Astrocyte (in vitro differentiated cells and primary cell): ENCODE measurements at regions not wholly inside any gene's neighbourhood (a gene's known extent, or its start where the extent isn't known, plus 50 kb on each side); places are given as distances from the start of the nearest gene placed in this dataset.

Experiments
- DNase-seq: peaks from one replicate; pipeline ENCODE4 v3.0.0-alpha.2; 2010; ENCODE audit warnings: low read depth
- FAIRE-seq: peaks from 2 replicates; lab custom pipeline; 2011; peaks lifted over from hg19 to GRCh38; lab: Jason Lieb, UNC
- H2AFZ ChIP-seq: 2 replicates; pipeline ENCODE4 v1.6.0; 2012; ENCODE audit warnings: low read depth, low read length, inconsistent platforms
- H3K27ac ChIP-seq: 2 replicates; pipeline ENCODE4 v1.5.1; 2011; ENCODE audit warnings: low read depth, low read length, inconsistent platforms
- H3K27me3 ChIP-seq: 2 replicates; pipeline ENCODE4 v1.6.0; 2011; ENCODE audit warnings: low read length, inconsistent platforms; ENCODE audit not compliant: insufficient read depth
- H3K36me3 ChIP-seq: 2 replicates; pipeline ENCODE4 v1.5.1; 2011; ENCODE audit warnings: low read length, inconsistent platforms; ENCODE audit not compliant: insufficient read depth
- H3K4me1 ChIP-seq: 2 replicates; pipeline ENCODE4 v1.5.1; 2011; ENCODE audit warnings: low read length, inconsistent platforms; ENCODE audit not compliant: insufficient read depth
- H3K4me2 ChIP-seq: 2 replicates; pipeline ENCODE4 v1.6.0; 2012; ENCODE audit warnings: low read length, inconsistent platforms
- H3K4me3 ChIP-seq: 2 replicates; pipeline ENCODE4 v1.5.1; 2011; ENCODE audit warnings: low read depth, mild to moderate bottlenecking, low read length, inconsistent platforms; ENCODE audit not compliant: insufficient read depth
- H3K79me2 ChIP-seq: 2 replicates; pipeline ENCODE4 v1.6.0; 2012; ENCODE audit warnings: mild to moderate bottlenecking, low read length, inconsistent platforms; ENCODE audit not compliant: insufficient read depth
- H3K9ac ChIP-seq: 2 replicates; pipeline ENCODE4 v1.6.0; 2012; ENCODE audit warnings: mild to moderate bottlenecking, low read length, inconsistent platforms
- H3K9me3 ChIP-seq: 2 replicates; pipeline ENCODE4 v1.5.1; 2012; ENCODE audit warnings: low read depth, mild to moderate bottlenecking, low read length, inconsistent platforms; ENCODE audit not compliant: insufficient read depth
- H4K20me1 ChIP-seq: 2 replicates; pipeline ENCODE4 v1.6.0; 2012; ENCODE audit warnings: low read length, inconsistent platforms; ENCODE audit not compliant: insufficient read depth
- H3K27ac Mint-ChIP-seq: one replicate; pipeline ENCODE4 v1.8.0; 2021; ENCODE audit warnings: mild to moderate bottlenecking, mixed read lengths; ENCODE audit not compliant: unreplicated experiment
- H3K27me3 Mint-ChIP-seq: one replicate; pipeline ENCODE4 v1.8.0; 2021; ENCODE audit warnings: low read depth, mixed read lengths; ENCODE audit not compliant: unreplicated experiment
- H3K36me3 Mint-ChIP-seq: one replicate; pipeline ENCODE4 v1.8.0; 2021; ENCODE audit warnings: low read depth, mixed read lengths; ENCODE audit not compliant: unreplicated experiment
- H3K4me1 Mint-ChIP-seq: one replicate; pipeline ENCODE4 v1.8.0; 2021; ENCODE audit warnings: low read depth, mixed read lengths; ENCODE audit not compliant: unreplicated experiment
- H3K4me3 Mint-ChIP-seq: one replicate; pipeline ENCODE4 v1.8.0; 2021; ENCODE audit warnings: mild to moderate bottlenecking, moderate library complexity, mixed read lengths; ENCODE audit not compliant: unreplicated experiment
- H3K9me3 Mint-ChIP-seq: one replicate; pipeline ENCODE4 v1.8.0; 2021; ENCODE audit warnings: mild to moderate bottlenecking, mixed read lengths; ENCODE audit not compliant: unreplicated experiment
- CTCF ChIP-seq: IDR thresholded peaks from 2 replicates; pipeline ENCODE4 v1.5.1; 2011; ENCODE audit warnings: low read depth, mild to moderate bottlenecking, inconsistent platforms, low read length, moderate library complexity; ENCODE audit not compliant: insufficient read depth
- EZH2 ChIP-seq: IDR thresholded peaks from 2 replicates; pipeline ENCODE4 v1.6.1; 2012; ENCODE audit warnings: mild to moderate bottlenecking, low read length, inconsistent platforms; ENCODE audit not compliant: insufficient read depth

GRCh38 chr14:46245276-46245675, 406.3 kb downstream of the RPL10L start:
- Mint-ChIP-seq H3K4me1 (no peaks in the 10 kb centered on the region), H3K27ac (no peak overlapping the region), H3K4me3 (no peak overlapping the region), H3K27me3 (no peaks in the 10 kb centered on the region), H3K36me3 (no peaks in the 10 kb centered on the region), H3K9me3 (no peaks in the 10 kb centered on the region)
- TF ChIP-seq CTCF (no peak), EZH2 (no peak)
- Histone ChIP-seq H3K9ac (no peak overlapping the region), H3K4me1 (no peaks in the 10 kb centered on the region), H3K27ac (no peak overlapping the region), H3K4me2 (no peak overlapping the region), H2AFZ (no peak overlapping the region), H3K4me3 (no peak overlapping the region), H3K9me3 (no peaks in the 10 kb centered on the region), H3K27me3 (no peaks in the 10 kb centered on the region), H4K20me1 (no peaks in the 10 kb centered on the region), H3K36me3 (no peaks in the 10 kb centered on the region), H3K79me2 (no peaks in the 10 kb centered on the region)
- FAIRE-seq: no peak
- no peak for DNase-seq

DNA sequence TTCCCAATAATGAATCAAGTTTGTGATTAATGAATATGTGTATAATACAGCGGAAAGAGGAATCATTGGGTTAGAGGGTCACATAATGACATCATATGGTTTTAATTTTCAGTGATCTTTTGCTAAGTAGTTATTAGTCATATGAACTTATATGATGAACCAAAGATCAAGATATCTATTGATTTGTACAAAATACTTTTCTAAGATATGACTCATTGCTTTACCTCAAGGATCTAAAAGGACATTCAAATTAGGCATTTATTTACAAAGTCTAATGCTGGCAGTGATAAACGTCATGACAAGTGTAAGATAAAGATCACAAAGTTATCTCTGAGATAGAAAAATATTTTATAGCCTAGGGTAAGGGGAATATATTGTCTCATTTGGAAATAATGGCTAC, 417.8 kb downstream of the RPL10L start:
- H3K36me3 Mint-ChIP-seq: no peaks in the 10 kb centered on the region
- TF ChIP-seq CTCF (no peak), EZH2 (no peak)
- no peaks in the 10 kb centered on the region for H3K4me1 Mint-ChIP-seq

GRCh38 chr14:46230540-46230939, 421.0 kb downstream of the RPL10L start:
- DNase-seq: no peak
- Histone ChIP-seq H2AFZ (no peak overlapping the region), H3K9ac (no peak overlapping the region), H3K9me3 (no peaks in the 10 kb centered on the region), H3K27ac (no peak overlapping the region), H3K4me2 (no peak overlapping the region), H3K4me3 (no peak overlapping the region), H3K4me1 (no peaks in the 10 kb centered on the region), H3K36me3 (no peaks in the 10 kb centered on the region), H3K79me2 (no peaks in the 10 kb centered on the region), H4K20me1 (no peaks in the 10 kb centered on the region), H3K27me3 (no peaks in the 10 kb centered on the region)
- Mint-ChIP-seq H3K4me3 (no peak overlapping the region), H3K27me3 (no peaks in the 10 kb centered on the region), H3K9me3 (no peaks in the 10 kb centered on the region), H3K4me1 (no peaks in the 10 kb centered on the region), H3K27ac (no peak overlapping the region), H3K36me3 (no peaks in the 10 kb centered on the region)
- TF ChIP-seq CTCF (no peak), EZH2 (no peak)
- FAIRE-seq: no peak

More for the DNA sequence above, 417.8 kb downstream of the RPL10L start:
- no peaks in the 10 kb centered on the region for H3K9me3 ChIP-seq
- H3K79me2 ChIP-seq: no peaks in the 10 kb centered on the region
- H3K4me2 ChIP-seq: no peak overlapping the region
- Mint-ChIP-seq H3K27me3 (no peaks in the 10 kb centered on the region), H3K27ac (no peak overlapping the region), H3K4me3 (no peak overlapping the region), H3K9me3 (no peaks in the 10 kb centered on the region)
- H3K4me1 ChIP-seq: no peaks in the 10 kb centered on the region
- H3K36me3 ChIP-seq: no peaks in the 10 kb centered on the region
- H4K20me1 ChIP-seq: no peaks in the 10 kb centered on the region
- no peaks in the 10 kb centered on the region for H3K27me3 ChIP-seq
- H3K4me3 ChIP-seq: no peak overlapping the region
- no peak overlapping the region for H2AFZ ChIP-seq
- DNase-seq (no peak), FAIRE-seq (no peak)
- no peak overlapping the region for H3K27ac ChIP-seq
- H3K9ac ChIP-seq: no peak overlapping the region
